Gastroesophageal sphincter (tissue), 4 donors: ENCODE measurements at regions not wholly inside any gene's neighbourhood (a gene's known extent, or its start where the extent isn't known, plus 50 kb on each side); places are given as distances from the start of the nearest gene placed in this dataset.
"Not testable (repeated sequence)": the region's sequence is repeated elsewhere in the genome, so short reads cannot be mapped to it uniquely, and the experiment has no call there.

ENCODE experiments used
- ATAC-seq: fragments of 150-250 bp; one replicate; pipeline ENCODE4 v1.9.1; 2016; ENCODE audit warnings: mild to moderate bottlenecking, moderate library complexity
- H3K27ac ChIP-seq, 4 donors: fragments of 200-600 bp; sonication (generic) in 3 of 4; 1 replicate in 3 of 4; 2 replicates in 1 of 4; pipeline ENCODE4 v1.5.1; 2016 to 2019
- H3K27me3 ChIP-seq: fragments of 200-600 bp; sonication (generic); one replicate; pipeline ENCODE4 v1.5.1; 2019
- H3K36me3 ChIP-seq, 2 donors: fragments of 200-600 bp; sonication (generic); one replicate each; pipeline ENCODE4 v1.5.1; 2019; ENCODE audit warnings: control low read depth in 1 of 2
- H3K4me1 ChIP-seq, 3 donors: fragments of 200-600 bp; sonication (generic); 1 replicate in 2 of 3; 2 replicates in 1 of 3; pipeline ENCODE4 v1.5.1; 2016 to 2019; ENCODE audit warnings: control low read depth in 2 of 3
- H3K4me3 ChIP-seq, 2 donors: fragments of 200-600 bp; sonication (generic); one replicate each; pipeline ENCODE4 v1.5.1; 2019; ENCODE audit warnings: mild to moderate bottlenecking in 1 of 2, moderate library complexity in 1 of 2
- H3K9me3 ChIP-seq, 3 donors: fragments of 200-600 bp; sonication (generic); one replicate each; pipeline ENCODE4 v1.5.1; 2017 to 2019; ENCODE audit warnings: control low read depth in 2 of 3
- CTCF ChIP-seq, 4 experiments: fragments of 200-600 bp in 2 of 4; fragments of 450-650 bp in 2 of 4; sonication (generic) in 1 of 4; IDR thresholded peaks; one replicate each; pipeline ENCODE4 v1.5.1; 2017 to 2019; ENCODE audit warnings: antibody characterized with exemption in 4 of 4, mild to moderate bottlenecking in 2 of 4, moderate library complexity in 2 of 4
- EP300 ChIP-seq: sonication (generic); formaldehyde crosslinking; IDR thresholded peaks from one replicate; pipeline ENCODE4 v1.6.1; 2017; ENCODE audit warnings: antibody characterized with exemption, mild to moderate bottlenecking
- POLR2A ChIP-seq, 2 donors: fragments of 450-650 bp; IDR thresholded peaks; one replicate each; pipeline ENCODE4 v1.6.1; 2017; ENCODE audit warnings: antibody characterized with exemption in 2 of 2, mild to moderate bottlenecking in 2 of 2, moderate library complexity in 1 of 2
- POLR2AphosphoS5 ChIP-seq: sonication (generic); formaldehyde crosslinking; IDR thresholded peaks from one replicate; pipeline ENCODE4 v1.6.1; 2017; ENCODE audit warnings: antibody characterized with exemption
- WGBS, 2 donors: methylation state at CpG; one replicate each; pipeline ENCODE4 v1.1.5; 2018; ENCODE audit warnings: low coverage in 1 of 2; 5-methylcytosine and 5-hydroxymethylcytosine counted together

- H3K4me3 ChIP-seq, result no peak overlapping the region
- 0 to 2% methylated on average over 1 to 3 of the region's 3 CpGs for WGBS, 2 donors
- no peak for ATAC-seq
- H3K36me3 ChIP-seq, result no peaks in the 10 kb centered on the region
- TF ChIP-seq EP300, result no peak
- no peak for TF ChIP-seq CTCF (IDR thresholded peaks at IDR 0.05)
- no peak for TF ChIP-seq POLR2AphosphoS5
- TF ChIP-seq POLR2A (IDR thresholded peaks at IDR 0.05), result no peak
- H3K4me1 ChIP-seq, result no peaks in the 10 kb centered on the region
- no peaks in the 10 kb centered on the region for H3K27me3 ChIP-seq
- H3K9me3 ChIP-seq, result no peaks in the 10 kb centered on the region
- H3K27ac ChIP-seq, result no peak overlapping the region
Measured at GRCh38 chr17:70521821-70522256, 352.5 kb downstream of the KCNJ2 start.

GRCh38 chr17:70523426-70523825 lies 354.1 kb downstream of the KCNJ2 start:
- Histone ChIP-seq H3K9me3 (no peaks in the 10 kb centered on the region), H3K27me3 (no peaks in the 10 kb centered on the region), H3K27ac (no peak overlapping the region), H3K4me1 (no peaks in the 10 kb centered on the region), H3K4me3 (no peak overlapping the region), H3K36me3 (no peaks in the 10 kb centered on the region)
- TF ChIP-seq EP300, result no peak
- no peak for TF ChIP-seq CTCF (IDR thresholded peaks at IDR 0.05)
- TF ChIP-seq POLR2AphosphoS5, result no peak
- no peak for TF ChIP-seq POLR2A (IDR thresholded peaks at IDR 0.05)
- ATAC-seq, result no peak
- WGBS, 2 donors, result 82 to 87% methylated on average over 4 of the region's 4 CpGs

GRCh38 chr17:70525035-70525434 lies 355.7 kb downstream of the KCNJ2 start:
- no CpG with 5 or more reads among the region's 7 CpGs for WGBS, 2 donors
- not testable (repeated sequence) for H3K4me1 ChIP-seq, ATAC-seq, H3K27ac ChIP-seq, H3K36me3 ChIP-seq, H3K27me3 ChIP-seq, H3K9me3 ChIP-seq, H3K4me3 ChIP-seq

GRCh38 chr17:70525961-70526360 lies 356.6 kb downstream of the KCNJ2 start:
- Histone ChIP-seq H3K9me3 (no peaks in the 10 kb centered on the region), H3K36me3 (no peaks in the 10 kb centered on the region), H3K4me1 (no peaks in the 10 kb centered on the region), H3K4me3 (no peak overlapping the region), H3K27me3 (no peaks in the 10 kb centered on the region), H3K27ac (no peak overlapping the region)
- TF ChIP-seq POLR2A (IDR thresholded peaks at IDR 0.05) (no peak), CTCF (IDR thresholded peaks at IDR 0.05) (no peak), EP300 (no peak), POLR2AphosphoS5 (no peak)
- WGBS, 2 donors, result 90 to 92% methylated on average over 3 to 5 of the region's 5 CpGs
- ATAC-seq, result no peak

GRCh38 chr17:70527364-70527888 lies 358.1 kb downstream of the KCNJ2 start:
- ATAC-seq, result peak; percentile 55
- 58 to 80% methylated on average over 2 to 3 of the region's 3 CpGs for WGBS, 2 donors
- H3K4me1 ChIP-seq, result no peaks in the 10 kb centered on the region
- no peak for TF ChIP-seq POLR2A (IDR thresholded peaks at IDR 0.05)
- TF ChIP-seq POLR2AphosphoS5, result no peak
- TF ChIP-seq CTCF (IDR thresholded peaks at IDR 0.05), result no peak
- H3K27ac ChIP-seq, result no peak overlapping the region
- H3K27me3 ChIP-seq, result no peaks in the 10 kb centered on the region
- H3K36me3 ChIP-seq, result no peaks in the 10 kb centered on the region
- H3K9me3 ChIP-seq, result no peaks in the 10 kb centered on the region
- no peak overlapping the region for H3K4me3 ChIP-seq
